GM18517 (cell line): ENCODE measurements at regions not wholly inside any gene's neighbourhood (a gene's known extent, or its start where the extent isn't known, plus 50 kb on each side); places are given as distances from the start of the nearest gene placed in this dataset.
"Not testable (repeated sequence)": the region's sequence is repeated elsewhere in the genome, so short reads cannot be mapped to it uniquely, and the experiment has no call there.

Source experiments
- ATAC-seq: cut with Tn5 transposase; IDR thresholded peaks from one replicate; pipeline ENCODE4 v1.9.1; 2021; ENCODE audit warnings: mild to moderate bottlenecking, moderate library complexity; ENCODE audit not compliant: unreplicated experiment

DNA sequence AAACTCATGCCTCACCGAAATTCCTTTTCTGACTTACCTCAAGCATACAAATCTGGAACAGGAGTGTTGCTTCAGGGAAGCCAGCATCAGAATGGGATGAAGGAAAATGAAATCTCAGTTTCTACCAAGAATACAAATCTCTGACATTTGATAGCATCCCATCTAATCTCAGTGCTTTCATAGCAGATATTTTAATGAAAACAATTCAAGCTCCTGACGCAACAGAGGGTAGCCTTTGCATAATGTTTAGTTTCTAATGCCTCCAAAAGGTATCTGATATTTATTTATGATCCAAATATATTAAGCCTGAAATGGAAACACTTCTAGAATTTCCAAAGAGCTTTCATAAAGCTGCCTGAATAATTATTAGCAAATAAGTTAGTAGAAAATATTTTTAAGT is 251.4 kb downstream of the DEPDC1B start:
- ATAC-seq: no peak

GRCh38 chr5:60447488-60447920 is 252.5 kb downstream of the DEPDC1B start:
- ATAC-seq: no peak

GRCh38 chr5:60446917-60447316 is 253.0 kb downstream of the DEPDC1B start:
- ATAC-seq: no peak

DNA sequence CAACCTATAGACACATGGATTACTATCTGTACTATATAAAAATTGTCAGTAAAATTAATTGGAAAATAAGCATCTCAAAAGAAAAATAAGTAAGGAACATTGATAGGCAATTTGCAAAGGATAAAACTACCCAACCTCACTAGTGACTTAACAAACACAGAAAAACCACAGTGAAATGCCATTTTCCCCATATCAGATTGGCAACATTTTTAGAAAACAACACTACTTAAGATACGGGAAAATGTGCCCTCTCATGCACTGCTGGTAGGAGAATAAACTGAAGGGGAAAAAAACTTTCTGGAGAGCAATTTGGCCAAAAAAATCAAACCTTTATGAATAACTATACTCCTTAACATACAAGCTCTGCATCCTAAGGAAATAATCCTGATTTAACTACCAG is 254.0 kb downstream of the DEPDC1B start:
- ATAC-seq: no peak

DNA sequence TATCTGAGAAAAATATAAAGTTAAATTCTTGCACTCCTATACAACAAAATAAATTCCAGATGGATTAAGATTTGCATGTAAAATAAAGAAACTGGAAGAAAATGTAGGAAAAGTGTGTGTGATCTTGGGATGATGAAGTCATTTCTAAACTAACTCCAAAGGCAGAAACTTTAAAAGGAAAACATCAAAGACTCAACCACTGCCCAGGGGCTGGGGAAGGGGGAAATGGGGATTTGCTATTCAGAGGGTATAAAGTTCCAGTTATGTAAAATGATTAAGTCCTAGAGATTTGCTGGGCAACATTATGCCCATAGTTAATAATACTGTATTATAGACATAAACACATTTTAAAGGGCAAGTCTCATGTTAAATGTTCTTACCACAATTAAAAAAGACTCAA is 254.5 kb downstream of the DEPDC1B start:
- ATAC-seq: no peak

DNA sequence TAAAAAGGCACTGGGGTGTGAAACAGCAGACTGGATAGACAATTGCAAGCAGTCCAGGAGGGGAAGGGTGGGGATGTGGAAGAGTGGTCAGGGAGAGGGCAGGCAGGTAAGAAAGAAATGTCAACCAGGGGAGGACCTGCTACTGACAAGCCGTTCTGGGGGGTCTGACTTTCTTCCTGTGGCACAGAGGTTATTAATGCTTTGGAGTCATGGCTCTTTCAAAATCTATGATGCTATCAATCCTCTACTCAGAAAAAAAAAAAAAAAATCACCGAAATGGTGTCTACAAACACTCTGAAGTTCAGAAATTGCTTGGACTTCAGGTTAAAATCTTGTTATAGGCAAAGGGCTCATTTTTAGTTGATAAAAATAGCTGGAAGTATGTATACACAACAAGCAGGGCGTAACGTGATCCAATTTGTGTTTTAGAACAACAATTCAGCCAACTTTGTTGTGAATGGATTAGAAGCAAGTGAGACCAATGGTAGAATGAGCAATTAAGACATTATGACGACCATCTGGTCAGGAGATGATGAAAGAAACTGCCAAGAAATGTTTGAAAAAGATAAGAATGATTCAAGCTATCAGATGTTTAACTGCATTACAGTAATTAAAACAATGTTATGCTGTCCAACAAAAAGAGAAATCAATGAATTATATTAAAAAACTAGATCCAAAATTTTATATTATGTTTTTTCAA is 255.2 kb downstream of the DEPDC1B start:
- no peak for ATAC-seq

DNA sequence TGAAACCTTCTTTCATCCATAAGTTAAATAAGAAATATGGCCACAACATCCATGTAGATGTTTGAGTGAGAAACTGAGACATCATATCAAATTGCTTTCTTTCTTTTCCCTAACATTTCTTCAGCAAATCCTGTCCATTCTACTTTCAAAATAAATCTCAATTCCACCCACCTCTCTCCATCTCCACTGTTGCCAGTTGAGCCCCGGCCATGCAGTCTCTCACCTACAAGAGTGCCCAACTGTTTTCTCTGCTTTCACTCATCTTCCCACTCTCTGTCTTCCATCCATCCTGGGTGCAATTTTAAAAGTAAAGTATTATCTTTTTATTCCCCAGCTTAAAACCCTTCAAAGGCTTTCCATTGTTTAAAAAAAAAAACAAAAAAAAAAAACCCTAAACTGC is 260.4 kb downstream of the DEPDC1B start:
- no peak for ATAC-seq

- ATAC-seq: no peak
Measured at GRCh38 chr5:60437308-60437707, 262.7 kb downstream of the DEPDC1B start.

DNA sequence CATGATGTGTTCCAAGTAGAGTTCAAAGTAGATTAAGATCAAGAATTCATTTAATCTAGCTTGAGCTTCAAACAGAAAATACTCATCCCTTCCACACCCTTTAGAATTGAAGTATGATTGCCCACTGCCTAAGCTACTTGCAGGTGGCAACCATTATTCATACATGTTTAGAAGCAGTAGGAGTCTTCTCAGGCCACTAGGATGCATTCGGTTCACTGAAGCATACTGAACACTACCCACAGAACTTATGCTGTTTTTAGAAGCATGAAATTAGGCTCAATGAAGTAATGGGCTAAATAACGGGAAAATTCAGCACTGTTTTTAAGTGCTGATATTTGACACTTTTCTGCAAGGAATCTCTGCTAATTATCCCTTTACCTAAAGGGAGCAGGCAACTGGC is 263.4 kb downstream of the DEPDC1B start:
- peak; percentile 76 for ATAC-seq

DNA sequence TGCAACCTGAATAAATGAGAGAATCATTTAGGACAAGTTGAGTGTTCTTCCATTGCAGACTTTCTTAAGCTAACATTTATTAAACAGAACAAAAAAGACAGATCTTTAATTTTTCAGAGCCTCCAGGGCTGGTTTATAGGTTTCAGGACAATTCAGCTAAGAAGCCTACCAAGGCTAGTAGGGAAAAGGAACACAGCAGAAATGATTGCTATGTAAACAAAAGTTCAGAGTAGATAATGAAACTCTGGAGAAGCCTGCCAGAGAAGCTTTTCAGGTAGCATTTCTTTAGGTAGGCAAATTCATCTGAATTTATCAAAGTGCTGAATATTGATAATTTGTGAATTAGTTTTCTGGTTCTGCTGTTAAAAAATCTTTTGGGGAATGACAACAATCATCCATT is 264.2 kb downstream of the DEPDC1B start:
- ATAC-seq: no peak

GRCh38 chr5:60426189-60426588 is 273.8 kb downstream of the DEPDC1B start:
- ATAC-seq: not testable (repeated sequence)

DNA sequence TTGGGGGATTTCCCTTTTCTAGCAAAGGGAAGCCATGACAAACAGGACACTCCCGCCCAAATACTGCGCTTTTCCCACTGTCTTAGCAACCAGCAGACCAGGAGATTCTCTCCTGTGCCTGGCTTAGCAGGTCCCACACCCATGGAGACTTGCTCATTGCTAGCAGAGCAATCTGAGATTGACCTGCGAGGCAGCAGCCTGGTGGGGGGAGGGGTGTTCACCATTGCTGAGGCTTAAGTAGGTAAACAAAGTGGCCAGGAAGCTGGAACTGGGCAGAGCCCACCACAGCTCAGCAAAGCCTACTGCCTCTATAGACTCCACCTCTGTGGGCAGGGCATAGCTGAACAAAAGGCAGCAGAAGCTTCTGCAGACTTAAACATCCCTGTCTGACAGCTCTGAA is 279.2 kb downstream of the DEPDC1B start:
- not testable (repeated sequence) for ATAC-seq

- ATAC-seq: no peak
Measured at GRCh38 chr5:60417500-60418181, 282.3 kb downstream of the DEPDC1B start.

DNA sequence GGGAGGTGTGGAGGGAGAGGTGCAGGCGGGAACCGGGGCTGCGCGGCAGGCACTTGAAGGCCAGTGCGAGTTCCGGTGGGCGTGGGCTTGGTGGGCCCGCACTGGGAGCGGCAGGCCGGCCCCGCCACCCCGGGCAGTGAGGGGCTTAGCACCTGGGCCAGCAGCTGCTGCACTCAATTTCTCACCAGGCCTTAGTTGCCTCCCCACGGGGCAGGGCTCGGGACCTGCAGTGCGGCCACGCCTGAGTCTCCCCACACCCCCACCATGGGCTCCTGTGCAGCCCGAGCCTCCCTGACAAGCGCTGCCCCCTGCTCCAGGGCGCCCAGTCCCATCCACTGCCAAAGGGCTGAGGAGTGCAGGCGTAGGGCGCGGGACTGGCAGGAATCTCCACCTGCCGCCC is 284.5 kb downstream of the DEPDC1B start:
- ATAC-seq: no peak

GRCh38 chr5:60410427-60410826 is 289.5 kb downstream of the DEPDC1B start:
- ATAC-seq: no peak

DNA sequence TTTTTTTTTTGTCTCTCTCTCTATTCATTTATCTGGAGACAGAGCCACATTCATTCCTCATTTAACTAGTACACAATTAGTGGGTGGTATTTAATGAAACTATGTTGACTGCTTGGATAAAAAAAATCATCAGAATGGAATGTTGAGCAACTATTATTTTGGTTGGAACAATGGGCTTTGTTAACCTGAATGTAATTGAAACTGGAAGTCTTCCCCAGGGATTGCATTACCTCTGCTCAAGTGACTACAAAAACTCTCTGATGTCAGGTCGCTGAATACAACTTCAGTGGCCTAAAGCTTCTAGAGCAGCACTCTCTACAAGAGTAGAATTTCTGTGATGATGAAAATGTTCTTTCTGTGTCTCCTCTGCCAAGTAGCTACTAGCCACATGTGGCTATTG is 295.8 kb downstream of the DEPDC1B start:
- ATAC-seq: no peak

- ATAC-seq: no peak
Measured at GRCh38 chr5:60403343-60404006, 296.5 kb downstream of the DEPDC1B start.

- ATAC-seq: no peak
Measured at GRCh38 chr5:60402161-60402785, 297.7 kb downstream of the DEPDC1B start.

- no peak for ATAC-seq
Measured at GRCh38 chr5:60401526-60401925, 298.4 kb downstream of the DEPDC1B start.

GRCh38 chr5:60399507-60399906 is 300.5 kb downstream of the DEPDC1B start:
- ATAC-seq: no peak

- no peak for ATAC-seq
Measured at GRCh38 chr5:60395712-60396329, 304.1 kb downstream of the DEPDC1B start.
